ENCODE measurements at regions not wholly inside any gene's neighbourhood (a gene's known extent, or its start where the extent isn't known, plus 50 kb on each side); places are given as distances from the start of the nearest gene placed in this dataset.

GRCh38 chr14:85413836-85414526 lies 116.0 kb upstream of the FLRT2 start:
- DNase-seq: no peak

DNA sequence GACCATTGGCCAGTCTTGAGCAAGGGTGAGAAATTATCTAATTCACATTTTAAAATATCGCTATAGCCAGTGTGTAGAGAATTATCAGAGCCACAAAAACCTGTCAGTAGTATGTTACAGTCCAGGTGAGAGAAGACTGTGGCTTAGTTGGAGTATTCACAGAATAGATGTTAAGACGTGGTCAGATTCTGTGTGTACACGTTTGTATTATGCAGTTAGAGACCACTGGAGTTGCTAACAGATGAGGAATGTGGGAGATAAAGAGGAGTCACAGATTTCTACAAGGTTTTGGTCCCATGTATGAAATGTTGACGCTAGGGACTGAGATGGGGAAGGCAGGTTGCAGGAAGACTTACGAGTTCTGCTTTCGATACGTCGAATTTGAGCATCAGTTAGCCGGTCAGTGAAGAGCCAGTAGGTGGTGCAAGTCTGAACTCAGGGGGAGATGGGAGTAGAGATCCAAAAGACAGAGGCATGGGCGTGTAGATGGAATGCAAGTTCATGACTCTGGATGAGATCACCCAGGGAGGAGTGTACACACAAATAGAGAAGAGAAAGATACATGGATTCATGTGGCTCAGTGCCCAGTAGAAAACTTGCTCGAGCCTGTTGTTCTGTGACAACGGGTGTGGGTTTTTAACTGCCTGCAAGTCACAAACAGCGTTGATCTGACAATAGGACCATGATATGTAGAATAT lies 114.8 kb upstream of the FLRT2 start:
- no peak for DNase-seq

DNA sequence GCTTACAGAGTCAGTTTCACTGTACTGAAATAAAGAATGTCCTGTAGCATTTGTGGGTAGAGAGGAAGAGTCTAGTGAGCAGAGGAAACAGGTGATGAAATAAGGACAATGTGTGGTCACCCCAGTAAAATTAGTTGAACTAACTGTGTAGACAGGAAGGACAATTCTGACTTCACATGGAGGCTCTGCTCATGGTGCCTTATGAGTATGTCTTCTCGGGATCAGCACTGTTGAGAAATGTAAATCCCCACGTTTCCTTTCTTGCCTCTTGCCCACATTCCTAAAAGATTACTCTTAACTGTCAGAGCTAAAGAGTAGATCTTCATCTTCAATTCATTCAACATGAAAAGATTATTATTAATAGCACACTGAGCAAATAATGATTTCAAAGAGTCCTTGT lies 113.2 kb upstream of the FLRT2 start:
- no peak for DNase-seq

DNA sequence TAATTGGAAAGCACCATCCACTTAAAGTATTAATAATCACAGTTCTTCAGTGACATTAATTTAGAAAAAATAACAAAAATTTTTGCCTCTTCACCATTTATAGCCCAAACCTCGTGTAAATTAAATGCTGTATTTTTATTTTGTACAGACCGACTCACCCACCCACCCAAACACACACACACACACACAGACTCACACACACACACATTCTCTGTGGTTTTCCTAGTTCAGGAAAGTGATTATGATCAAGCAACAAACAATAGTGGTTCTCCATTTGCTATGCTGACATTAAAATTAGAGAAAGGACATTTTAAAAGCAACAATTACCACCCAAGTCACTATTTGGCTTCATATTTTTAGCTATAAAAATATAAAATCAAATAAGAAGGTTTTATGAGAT lies 112.5 kb upstream of the FLRT2 start:
- no peak for DNase-seq

DNA sequence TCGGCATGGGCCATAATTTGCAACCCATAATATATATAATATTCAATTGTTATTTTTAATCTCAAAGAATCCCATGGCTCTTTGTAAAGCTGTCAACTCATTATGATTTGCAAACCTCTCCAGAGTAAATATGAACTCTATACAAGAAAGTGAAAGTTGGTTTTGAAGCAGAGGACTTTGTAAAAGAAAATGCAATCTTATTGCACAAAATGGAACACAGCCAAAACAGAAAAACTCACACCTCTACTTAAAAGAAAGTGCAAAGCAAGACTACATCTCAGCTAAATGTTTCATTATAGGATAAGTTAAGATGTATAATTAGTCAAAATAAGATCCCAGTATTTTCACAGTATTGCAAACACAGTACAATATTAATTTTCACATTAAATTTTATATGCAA lies 111.2 kb upstream of the FLRT2 start:
- no peak for DNase-seq

GRCh38 chr14:85420278-85420677 lies 109.7 kb upstream of the FLRT2 start:
- DNase-seq: no peak

DNA sequence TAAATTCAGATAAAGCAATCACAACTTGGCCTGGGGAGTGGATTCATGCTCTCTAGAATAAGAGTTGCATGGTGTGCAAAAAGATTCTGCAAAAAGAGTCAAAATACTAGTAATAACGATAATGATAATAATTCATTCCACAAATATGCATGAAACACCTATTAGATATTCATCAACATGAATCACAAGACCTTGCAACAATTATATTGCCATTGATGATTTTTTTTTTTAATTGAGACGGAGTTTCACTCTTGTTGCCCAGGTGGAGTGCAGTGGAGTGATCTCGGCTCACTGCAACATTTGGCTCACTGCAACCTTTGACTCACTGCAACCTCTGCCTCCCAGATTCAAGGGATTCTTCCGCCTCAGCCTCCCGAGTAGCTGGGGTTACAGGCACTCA lies 109.2 kb upstream of the FLRT2 start:
- no peak for DNase-seq

DNA sequence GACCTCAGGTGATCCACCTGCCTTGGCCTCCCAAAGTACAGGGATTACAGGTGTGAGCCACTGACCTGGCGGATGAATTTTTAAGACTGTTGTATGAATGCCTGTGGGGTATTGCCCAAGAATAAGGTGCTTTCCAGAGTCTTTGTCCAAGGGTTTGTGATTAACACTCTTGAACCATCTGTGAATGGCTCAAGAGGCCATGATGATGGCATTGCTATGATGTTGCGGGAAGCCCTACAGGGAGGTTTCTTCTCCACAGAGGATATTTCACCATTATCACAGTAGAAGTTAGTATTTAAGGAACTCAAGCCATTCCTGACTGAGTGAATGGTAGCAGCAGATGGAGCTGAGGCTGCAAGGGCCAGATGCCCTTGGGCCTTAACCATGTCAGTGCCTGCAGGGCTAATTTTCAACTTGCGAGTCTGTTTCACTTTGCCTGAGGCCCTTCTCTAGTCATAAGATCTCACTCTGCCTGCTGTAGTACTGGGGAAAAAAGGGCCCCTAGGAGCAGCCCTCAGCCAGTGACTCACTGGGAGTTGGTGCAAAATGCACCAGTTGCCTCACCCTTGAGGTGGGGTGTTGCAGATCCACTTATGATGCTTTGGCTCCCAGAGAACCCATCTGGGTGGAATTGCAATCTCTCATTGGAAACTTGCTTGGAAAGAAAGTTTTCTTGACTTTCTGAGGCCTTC lies 108.6 kb upstream of the FLRT2 start:
- DNase-seq: no peak

DNA sequence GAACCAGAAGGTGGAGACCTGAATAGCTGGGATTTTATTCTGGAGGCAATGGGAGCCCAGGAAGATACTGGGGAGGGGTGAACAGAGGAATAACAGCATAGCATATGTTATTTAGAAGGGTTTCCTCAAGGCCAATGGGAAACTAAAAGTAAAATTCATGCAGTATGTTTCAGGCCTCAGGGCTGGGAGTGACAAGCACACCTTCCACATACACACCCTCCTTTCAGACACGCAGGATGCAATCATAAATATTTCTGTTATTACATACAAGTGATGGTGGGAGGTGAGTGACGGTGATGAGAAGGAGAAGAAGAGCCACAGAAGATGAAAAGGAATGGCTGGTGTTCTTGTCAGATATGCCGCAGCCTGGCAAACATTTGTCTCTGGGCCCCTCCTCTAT lies 106.1 kb upstream of the FLRT2 start:
- no peak for DNase-seq

DNA sequence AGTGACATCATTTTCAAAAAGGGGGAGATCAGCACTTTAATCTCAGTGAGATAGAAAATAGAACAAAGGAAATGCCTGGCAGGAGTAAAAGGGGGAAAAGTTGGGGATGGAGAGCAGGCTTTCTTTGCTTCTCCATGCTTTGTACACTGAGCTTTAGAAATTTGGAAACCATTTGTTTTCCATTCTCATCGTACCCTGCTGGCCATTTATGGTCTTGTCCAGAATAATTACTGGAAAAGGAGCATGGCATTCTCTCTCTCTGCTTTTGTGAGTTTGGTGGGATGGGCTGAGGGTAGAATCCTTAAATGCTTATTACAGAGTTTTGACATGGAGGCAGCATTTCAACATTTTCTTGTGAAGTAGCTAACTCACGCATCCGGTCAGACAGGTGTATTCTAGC lies 104.4 kb upstream of the FLRT2 start:
- DNase-seq: no peak

- DNase-seq: no peak
Measured at GRCh38 chr14:85426068-85426935, 103.6 kb upstream of the FLRT2 start.

- DNase-seq: no peak
Measured at GRCh38 chr14:85428926-85429325, 101.0 kb upstream of the FLRT2 start.

DNA sequence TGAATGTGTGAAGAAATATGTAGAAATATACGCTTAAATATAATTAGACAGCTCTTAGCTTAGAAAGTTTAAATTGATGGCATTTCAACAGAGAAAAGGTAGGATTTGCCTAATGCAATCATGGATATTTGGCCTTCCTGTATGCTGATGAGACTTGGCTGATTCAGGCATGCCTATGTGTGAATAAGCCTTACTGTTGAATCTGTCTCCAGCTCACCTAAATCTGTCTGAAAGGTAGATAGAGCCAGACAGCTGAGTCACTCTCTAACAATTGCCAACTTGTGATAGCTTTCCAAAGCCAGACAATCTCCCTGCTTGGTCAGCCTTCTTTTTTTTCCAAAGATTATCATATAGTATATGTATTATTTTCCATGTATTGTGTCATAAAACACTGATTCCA lies 92.8 kb upstream of the FLRT2 start:
- DNase-seq: no peak

GRCh38 chr14:85438001-85438400 lies 91.9 kb upstream of the FLRT2 start:
- no peak for DNase-seq

DNA sequence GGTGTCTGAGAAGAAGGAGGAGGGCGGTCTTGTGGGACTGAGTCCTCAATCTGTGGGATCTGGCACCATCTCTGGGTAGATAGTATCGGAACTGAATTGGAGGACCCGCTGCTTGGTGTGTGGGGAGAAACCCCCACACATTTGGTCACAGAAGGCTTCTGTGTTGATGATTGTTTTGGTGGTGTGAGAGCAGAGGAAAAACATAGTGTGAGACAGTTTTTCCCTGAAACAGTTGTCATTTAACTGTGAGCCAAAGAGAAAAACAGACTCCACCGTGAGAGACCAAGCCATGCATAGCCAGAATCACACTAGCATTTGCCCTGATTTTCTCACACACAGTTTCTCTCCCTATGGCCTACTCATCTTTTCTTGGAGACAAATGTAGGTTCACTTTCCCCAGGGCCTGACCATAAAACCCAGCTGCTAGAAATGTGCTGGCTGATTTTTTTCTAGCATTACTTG lies 91.4 kb upstream of the FLRT2 start:
- no peak for DNase-seq

GRCh38 chr14:85439696-85440328 lies 90.1 kb upstream of the FLRT2 start:
- no peak for DNase-seq

DNA sequence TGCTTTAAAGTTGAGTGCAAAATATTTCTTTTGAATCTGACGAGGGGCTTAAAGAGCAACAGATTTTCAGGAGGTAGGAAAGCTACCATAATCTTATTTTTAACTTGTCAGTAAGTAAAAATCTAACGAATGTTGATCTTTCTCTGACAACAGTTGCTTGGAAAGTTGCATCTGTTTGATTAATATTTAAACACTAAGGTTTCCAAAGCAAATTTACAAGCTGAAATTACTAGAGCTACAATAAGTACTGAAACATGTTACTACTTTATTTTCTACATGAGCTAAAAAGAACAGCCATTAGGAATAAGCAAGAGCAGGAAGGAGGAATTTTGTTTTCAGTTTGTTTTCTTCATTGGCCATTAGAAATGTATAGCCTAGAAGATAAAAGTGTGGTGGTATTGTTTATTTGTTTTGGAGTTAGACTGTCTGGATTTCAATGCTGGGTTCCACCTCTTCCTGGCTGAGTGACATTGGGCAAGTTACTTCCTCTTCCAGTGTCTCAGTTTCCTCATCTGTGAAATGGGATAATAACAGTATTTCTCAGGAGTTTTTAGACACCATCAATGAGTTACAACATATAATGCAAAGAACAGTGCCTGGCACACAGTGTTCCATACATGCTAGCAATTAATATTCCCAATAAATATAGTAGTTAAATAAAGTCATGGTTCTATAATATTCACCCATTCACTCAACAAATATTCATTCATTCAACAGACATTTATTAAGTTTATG lies 87.9 kb upstream of the FLRT2 start:
- no peak for DNase-seq

GRCh38 chr14:85442996-85443395 lies 86.9 kb upstream of the FLRT2 start:
- no peak for DNase-seq

DNA sequence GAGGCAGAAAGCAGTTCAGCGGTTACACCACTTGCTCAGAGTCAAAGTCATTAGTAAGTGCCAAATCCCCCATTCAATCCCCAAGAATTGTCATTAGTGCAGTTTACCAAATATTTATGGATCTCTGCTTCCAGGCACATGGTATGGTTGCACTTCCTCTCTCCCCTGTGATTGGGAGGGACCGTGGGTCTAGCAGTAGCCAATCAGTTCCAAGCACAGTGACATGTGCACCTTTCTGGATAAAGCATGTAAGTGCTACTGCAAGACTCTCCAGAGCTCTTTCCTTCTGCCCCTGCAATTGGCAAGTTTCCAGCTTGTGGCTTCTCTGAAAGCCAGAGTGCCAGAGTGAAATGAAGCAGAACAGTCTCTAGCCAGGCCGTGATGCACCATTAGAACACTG lies 85.3 kb upstream of the FLRT2 start:
- DNase-seq: no peak

DNA sequence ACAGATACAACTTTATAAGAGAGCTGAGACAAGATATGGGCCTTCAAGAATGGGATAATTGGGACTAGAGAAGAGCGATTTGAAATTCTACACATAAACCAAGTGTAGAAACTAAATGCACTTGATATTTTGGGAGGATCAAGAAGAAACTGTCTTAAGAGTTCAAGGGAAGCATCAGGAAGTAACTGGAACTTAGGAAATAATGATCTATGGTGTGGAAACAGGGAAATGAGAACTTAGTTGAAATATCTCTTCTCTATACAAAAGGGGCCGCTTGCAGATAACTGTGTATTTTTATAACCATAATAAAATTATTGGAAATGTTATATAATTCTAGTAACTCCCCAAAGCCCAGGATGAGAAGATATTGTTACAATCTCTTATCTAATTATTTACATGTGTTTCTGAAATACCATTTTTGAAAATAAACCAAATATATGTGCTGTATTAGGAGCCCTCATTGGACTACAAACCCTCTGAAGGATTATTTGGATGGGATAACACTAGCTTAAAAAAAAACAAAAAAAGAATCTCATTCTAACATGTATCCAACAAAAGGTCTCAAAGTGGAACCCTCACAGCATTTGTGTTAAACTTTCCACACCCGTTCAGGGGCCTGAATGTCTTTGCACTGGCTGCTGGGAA lies 84.7 kb upstream of the FLRT2 start:
- DNase-seq: no peak

- DNase-seq: no peak
Measured at GRCh38 chr14:85447883-85448282, 82.1 kb upstream of the FLRT2 start.
